ENCODE measurements at regions not wholly inside any gene's neighbourhood (a gene's known extent, or its start where the extent isn't known, plus 50 kb on each side); places are given as distances from the start of the nearest gene placed in this dataset.
"Not testable (repeated sequence)": the region's sequence is repeated elsewhere in the genome, so short reads cannot be mapped to it uniquely, and the experiment has no call there.

- no peak for DNase-seq (ENCODE audit: low spot score)
Measured at GRCh38 chr15:36177590-36178302, 401.7 kb upstream of the CDIN1 start.

GRCh38 chr15:36178303-36178633, 401.2 kb upstream of the CDIN1 start:
- no peak for DNase-seq (ENCODE audit: low spot score)

DNA sequence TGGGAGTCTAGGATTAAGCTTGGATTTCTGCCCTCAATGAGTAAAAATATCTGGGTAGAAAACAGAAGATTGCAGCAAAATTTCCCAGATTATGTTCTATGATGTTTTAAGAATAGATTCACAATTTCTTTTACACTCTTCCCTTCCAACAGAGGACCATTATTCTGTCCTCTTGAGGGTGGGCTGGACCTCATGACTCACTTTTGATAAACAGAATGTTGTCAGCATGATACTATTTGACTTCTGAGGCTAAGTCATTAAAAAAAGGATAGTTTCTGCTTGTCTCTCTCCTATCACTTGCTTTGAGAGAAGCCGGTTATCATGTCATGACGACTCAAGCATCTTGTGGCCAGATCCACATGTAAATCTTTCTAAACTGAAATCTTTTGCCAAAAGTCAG, 396.2 kb upstream of the CDIN1 start:
- DNase-seq (ENCODE audit: low spot score) = no peak

DNA sequence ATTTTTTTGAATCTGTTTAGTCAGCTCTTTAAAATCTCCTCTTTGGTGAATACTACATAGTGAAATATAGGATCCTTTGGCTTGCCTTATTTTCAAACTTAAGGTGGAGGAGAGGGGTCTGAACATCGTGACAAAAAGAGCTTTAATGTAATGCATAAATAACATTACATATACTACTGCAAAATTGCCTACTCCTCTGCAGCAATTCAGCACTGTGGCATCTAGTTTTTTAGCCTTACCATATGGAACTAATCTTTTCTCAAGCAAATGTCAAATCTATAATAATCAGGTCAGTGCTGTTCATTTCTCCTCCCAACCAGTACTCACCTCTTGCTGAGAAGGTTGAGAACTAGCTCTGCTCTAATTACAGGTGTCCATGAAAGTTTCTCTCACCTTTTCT, 394.0 kb upstream of the CDIN1 start:
- no peak for DNase-seq (ENCODE audit: low spot score)

- DNase-seq (ENCODE audit: low spot score) = no peak
Measured at GRCh38 chr15:36185845-36186244, 393.6 kb upstream of the CDIN1 start.

DNA sequence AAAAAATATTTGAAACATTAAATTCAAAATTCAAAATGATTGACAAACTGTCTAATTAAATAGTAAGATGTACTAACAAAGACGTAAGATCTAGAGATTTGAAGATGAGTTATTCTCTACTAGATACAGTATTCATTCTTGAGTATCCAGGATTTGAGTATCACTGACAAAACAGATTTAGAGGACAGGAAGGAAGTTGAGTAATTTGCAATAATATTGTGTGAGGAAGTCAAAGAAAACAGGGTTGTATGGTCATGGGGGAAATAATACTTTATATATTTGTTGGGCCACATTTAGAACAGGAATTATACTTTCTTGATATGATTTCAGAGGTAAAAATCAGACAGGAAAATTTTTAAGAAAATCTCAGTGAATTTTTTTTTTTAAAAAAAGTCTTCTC, 393.1 kb upstream of the CDIN1 start:
- no peak for DNase-seq (ENCODE audit: low spot score)

DNA sequence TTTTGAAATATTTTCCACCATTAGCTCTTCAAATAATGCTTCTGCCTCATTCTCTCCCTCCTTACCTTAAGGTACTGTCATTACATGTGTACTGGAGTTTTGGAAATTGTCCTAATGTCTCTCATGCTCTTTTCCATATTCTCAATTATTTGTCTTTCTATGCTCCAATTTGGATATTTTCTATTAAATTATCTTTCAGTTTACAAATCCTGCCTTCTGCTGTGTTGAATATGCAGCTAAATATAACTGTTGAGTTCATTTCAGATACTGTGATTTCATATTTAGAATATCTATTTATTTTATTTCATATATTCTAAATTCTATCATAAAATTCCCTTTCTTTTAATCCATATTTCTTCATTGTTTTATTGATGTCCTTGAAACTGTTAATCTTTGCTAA, 388.0 kb upstream of the CDIN1 start:
- DNase-seq (ENCODE audit: low spot score) = no peak

DNA sequence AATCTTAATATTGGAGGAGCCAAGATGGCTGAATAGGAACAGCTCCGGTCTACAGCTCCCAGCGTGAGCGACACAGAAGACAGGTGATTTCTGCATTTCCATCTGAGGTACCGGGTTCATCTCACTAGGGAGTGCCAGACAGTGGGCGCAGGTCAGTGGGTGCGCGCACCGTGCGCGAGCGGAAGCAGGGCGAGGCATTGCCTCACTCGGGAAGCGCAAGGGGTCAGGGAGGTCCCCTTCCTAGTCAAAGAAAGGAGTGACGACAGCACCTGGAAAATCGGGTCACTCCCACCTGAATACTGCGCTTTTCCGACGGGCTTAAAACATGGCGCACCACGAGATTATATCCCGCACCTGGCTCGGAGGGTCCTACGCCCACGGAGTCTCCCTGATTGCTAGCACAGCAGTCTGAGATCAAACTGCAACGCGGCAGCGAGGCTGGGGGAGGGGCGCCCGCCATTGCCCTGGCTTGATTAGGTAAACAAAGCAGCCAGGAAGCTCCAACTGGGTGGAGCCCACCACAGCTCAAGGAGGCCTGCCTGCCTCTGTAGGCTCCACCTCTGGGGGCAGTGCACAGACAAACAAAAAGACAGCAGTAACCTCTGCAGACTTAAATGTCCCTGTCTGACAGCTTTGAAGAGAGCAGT, 383.9 kb upstream of the CDIN1 start:
- DNase-seq (ENCODE audit: low spot score) = not testable (repeated sequence)

- DNase-seq (ENCODE audit: low spot score) = no peak
Measured at GRCh38 chr15:36208868-36209582, 370.4 kb upstream of the CDIN1 start.

GRCh38 chr15:36210426-36210825, 369.0 kb upstream of the CDIN1 start:
- no peak for DNase-seq (ENCODE audit: low spot score)

DNA sequence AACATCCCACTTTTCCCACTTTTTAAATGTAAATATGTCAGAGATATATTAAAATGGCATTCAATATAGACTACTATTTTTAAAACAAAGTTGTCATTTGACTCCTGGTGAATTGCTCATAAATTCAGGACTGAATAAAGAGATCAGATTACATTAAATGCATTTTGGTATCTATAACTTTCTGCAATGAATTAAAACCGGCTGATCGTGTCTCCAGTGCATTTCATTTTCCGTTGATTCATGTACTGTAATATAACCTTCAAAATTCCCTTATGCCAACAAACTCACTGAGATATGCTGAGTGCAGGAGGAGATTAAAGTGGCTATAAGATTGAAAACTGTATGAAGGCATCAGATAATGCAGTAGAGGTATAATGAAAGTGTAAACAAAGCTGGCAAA, 361.1 kb upstream of the CDIN1 start:
- no peak for DNase-seq (ENCODE audit: low spot score)

- no peak for DNase-seq (ENCODE audit: low spot score)
Measured at GRCh38 chr15:36218991-36219390, 360.4 kb upstream of the CDIN1 start.

- no peak for DNase-seq (ENCODE audit: low spot score)
Measured at GRCh38 chr15:36221992-36222391, 357.4 kb upstream of the CDIN1 start.

- DNase-seq (ENCODE audit: low spot score) = no peak
Measured at GRCh38 chr15:36230776-36231175, 348.6 kb upstream of the CDIN1 start.

DNA sequence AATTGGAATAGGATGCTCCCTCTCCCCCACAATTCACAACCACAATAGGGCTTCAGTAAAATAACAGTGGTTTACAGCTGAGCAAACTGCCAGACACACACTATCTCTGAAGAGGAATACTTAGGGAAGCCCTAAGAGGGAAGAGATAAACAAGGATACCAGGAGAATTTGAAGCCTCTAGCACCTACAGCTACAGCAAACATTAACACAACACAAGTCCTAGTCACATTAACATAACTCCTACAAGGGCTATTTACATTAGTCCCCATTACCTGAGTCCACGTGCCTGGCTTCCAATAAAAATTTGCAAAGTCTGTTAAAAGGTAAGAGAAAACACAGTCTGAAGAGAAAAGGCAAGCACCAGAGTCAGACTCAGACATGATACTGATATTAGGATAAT, 346.9 kb upstream of the CDIN1 start:
- no peak for DNase-seq (ENCODE audit: low spot score)

DNA sequence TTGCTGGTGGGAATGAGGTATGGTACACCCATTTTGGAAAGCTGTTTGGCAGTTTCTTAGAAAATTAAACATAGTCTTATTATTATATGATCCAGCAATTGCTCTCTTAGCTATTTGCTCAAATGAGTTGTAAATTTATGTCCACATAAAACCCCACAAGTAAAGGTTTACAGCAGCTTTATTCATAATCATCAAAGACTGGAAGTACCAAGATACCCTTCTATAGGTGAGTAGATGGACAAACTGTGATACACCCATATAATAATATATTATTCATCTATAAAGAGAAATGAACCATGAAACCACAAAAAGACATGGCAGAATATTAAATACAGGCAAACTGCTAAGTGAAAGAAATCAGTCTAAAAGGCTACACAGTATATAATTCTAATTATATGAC, 344.7 kb upstream of the CDIN1 start:
- DNase-seq (ENCODE audit: low spot score) = no peak

GRCh38 chr15:36235173-36235572, 344.3 kb upstream of the CDIN1 start:
- DNase-seq (ENCODE audit: low spot score) = no peak

- no peak for DNase-seq (ENCODE audit: low spot score)
Measured at GRCh38 chr15:36239509-36239908, 339.9 kb upstream of the CDIN1 start.

DNA sequence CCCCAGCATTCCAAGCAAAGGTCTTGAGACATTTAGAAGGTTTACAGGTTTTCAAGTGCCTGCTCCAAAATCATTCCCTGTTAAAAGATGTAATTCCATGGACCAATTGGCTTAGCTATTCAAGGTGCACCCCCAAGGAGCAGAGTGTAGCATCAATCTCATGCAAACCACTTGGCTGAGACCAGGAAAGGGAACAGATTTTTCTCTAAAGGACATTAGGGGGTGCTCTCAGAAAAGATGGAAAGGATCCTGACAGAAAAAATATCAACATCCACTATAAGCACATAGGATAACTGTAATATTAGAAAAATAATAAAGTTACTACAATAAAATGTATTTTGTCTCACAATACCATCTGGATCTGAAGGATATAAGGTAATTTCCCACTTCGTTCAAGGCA, 328.0 kb upstream of the CDIN1 start:
- no peak for DNase-seq (ENCODE audit: low spot score)

- DNase-seq (ENCODE audit: low spot score) = no peak
Measured at GRCh38 chr15:36252146-36252711, 327.2 kb upstream of the CDIN1 start.

DNA sequence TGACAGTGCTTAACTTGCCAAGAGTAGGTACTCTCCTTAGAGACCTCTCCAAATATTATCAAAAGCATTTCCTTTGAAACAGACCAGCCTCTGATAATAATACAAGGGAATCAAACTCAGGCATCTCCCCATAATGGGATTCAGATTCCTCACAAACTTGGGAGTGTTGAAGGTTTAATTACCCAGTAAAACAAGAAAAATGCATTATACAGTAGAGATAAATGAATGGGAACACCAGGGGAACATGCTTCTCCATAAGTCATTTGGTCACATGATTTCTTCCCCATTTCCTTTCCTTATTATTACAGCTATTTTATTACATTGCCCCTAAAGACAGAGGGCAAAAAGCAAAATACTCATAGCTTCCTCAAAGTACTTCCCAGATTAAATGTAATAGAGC, 325.0 kb upstream of the CDIN1 start:
- no peak for DNase-seq (ENCODE audit: low spot score)

GRCh38 chr15:36256404-36256807, 323.0 kb upstream of the CDIN1 start:
- DNase-seq (ENCODE audit: low spot score) = no peak

- DNase-seq (ENCODE audit: low spot score) = no peak
Measured at GRCh38 chr15:36263666-36264065, 315.8 kb upstream of the CDIN1 start.
